ENCODE measurements at regions not wholly inside any gene's neighbourhood (a gene's known extent, or its start where the extent isn't known, plus 50 kb on each side); places are given as distances from the start of the nearest gene placed in this dataset.

DNA sequence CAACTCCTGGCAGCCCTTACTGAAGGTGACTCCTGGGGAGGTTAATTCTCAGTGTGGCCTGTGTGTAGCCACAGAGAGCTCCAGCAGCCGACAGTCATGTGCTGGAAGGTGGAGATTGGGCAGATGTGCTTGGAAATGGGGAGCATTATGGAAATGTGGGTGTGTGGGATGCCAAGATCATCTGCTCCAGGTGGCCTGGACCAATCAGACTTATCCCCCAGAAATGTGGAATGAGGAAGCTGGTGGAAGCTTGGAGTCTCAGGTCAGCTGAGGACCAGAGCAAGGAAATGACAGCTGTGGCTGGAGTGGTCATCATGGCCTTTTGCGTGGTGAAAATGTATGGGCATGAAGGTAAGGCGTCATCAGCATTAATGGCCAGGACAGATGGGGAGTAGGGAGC, 234.0 kb downstream of the MIAT start:
- DNase-seq (ENCODE audit: low read depth, low spot score) (no peak), FAIRE-seq (no peak)
- no peaks in the 10 kb centered on the region for H3K36me3 ChIP-seq (ENCODE audit: control insufficient read depth in 2 of 2, extremely low read depth in 1 of 2, insufficient read depth in 2 of 2, low read length in 2 of 2)
- H3K4me3 ChIP-seq (ENCODE audit: control insufficient read depth in 2 of 3, extremely low read depth in 1 of 3, insufficient read depth in 2 of 3, low read depth in 1 of 3, low read length in 3 of 3), result no peak overlapping the region
- H4K20me1 ChIP-seq (ENCODE audit: control insufficient read depth, extremely low read depth, insufficient read depth, low read length), result no peaks in the 10 kb centered on the region
- no peak overlapping the region for H3K4me2 ChIP-seq (ENCODE audit: control insufficient read depth, extremely low read depth, insufficient read depth, low read depth, low read length)
- H3K4me1 ChIP-seq (ENCODE audit: control insufficient read depth, extremely low read depth, insufficient read depth, low read length), result peaks cover 9% of the 10 kb centered on the region
- dilution Hi-C loops (cut with MboI; ENCODE audit: extremely low pct_ligation_motif_present, low sequenced_read_pairs), result no loop called here
- H2AFZ ChIP-seq (ENCODE audit: control insufficient read depth, low read length), result no peak overlapping the region
- no peaks in the 10 kb centered on the region for H3K27me3 ChIP-seq (ENCODE audit: control insufficient read depth, extremely low read depth, insufficient read depth, low read length)
- H3K27ac ChIP-seq (ENCODE audit: control insufficient read depth, insufficient read depth, low read length), result no peak overlapping the region
- H3K9me3 ChIP-seq (ENCODE audit: control insufficient read depth, low read depth, low read length), result no peaks in the 10 kb centered on the region
- no peak overlapping the region for H3K9ac ChIP-seq (ENCODE audit: control insufficient read depth, extremely low read depth, insufficient read depth, low read length)
- H3K9me1 ChIP-seq (ENCODE audit: control insufficient read depth, extremely low read depth, insufficient read depth, low read length), result no peaks in the 10 kb centered on the region
- TF ChIP-seq EZH2 (IDR thresholded peaks at IDR 0.05; ENCODE audit: low read length), result no peak
- TF ChIP-seq CTCF (optimal IDR thresholded peaks at IDR 0.05 in 1 of 3, IDR thresholded peaks at IDR 0.05 in 1 of 3, conservative IDR thresholded peaks at IDR 0.05 in 1 of 3; ENCODE audit: extremely low read depth in 1 of 3, insufficient read depth in 2 of 3, low read length in 3 of 3), result no peak
- no peaks in the 10 kb centered on the region for H3K79me2 ChIP-seq (ENCODE audit: control insufficient read depth, insufficient read depth, low read length)

DNA sequence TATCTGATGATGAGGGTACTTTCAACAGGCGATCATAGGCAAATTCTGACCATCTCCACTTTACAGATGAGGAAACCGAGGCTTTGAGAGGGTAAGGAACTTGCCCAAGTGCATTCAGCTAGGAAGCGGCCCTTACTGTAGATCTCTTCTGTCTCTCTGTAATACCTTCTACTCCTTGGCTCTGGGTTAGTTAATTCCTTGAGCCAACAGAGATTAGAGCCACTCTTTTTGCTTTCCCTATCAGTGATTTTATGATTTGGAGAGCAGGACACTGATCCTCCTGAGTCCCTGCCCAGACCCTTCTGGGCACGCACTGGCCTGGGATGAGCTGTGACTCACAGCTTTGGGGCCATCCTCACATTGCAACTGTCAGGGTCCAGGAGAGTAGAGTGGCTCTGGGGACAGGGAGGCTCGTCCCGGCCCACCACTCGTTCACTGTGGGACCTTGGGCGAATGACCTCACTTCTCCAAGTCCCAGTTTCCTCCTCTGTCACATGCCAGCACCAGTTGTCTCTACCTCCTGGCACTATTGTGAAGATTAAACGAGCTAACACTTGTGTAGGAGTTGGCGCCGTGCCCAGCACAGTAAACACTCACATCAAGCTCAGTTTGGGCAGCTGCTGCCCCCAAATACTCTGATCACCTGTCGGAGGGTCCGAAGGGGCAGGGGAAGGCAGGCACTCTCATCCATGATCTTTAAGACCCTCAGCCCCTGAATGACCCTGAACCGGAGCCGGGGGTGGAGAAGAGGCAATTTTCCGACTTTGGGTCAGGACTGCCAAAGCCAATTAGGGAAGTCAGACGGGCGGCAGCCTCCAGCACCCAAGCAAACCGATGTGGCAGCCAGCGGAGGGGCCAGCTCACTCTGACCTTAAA, 235.0 kb downstream of the MIAT start:
- DNase-seq (ENCODE audit: low read depth, low spot score) (no peak), FAIRE-seq (no peak)
- Histone ChIP-seq H3K36me3 (ENCODE audit: control insufficient read depth in 2 of 2, extremely low read depth in 1 of 2, insufficient read depth in 2 of 2, low read length in 2 of 2) (no peaks in the 10 kb centered on the region), H4K20me1 (ENCODE audit: control insufficient read depth, extremely low read depth, insufficient read depth, low read length) (no peaks in the 10 kb centered on the region), H3K4me2 (ENCODE audit: control insufficient read depth, extremely low read depth, insufficient read depth, low read depth, low read length) (no peak overlapping the region), H3K9me3 (ENCODE audit: control insufficient read depth, low read depth, low read length) (no peaks in the 10 kb centered on the region), H3K4me1 (ENCODE audit: control insufficient read depth, extremely low read depth, insufficient read depth, low read length) (peaks cover 9% of the 10 kb centered on the region), H3K27me3 (ENCODE audit: control insufficient read depth, extremely low read depth, insufficient read depth, low read length) (no peaks in the 10 kb centered on the region), H3K9ac (ENCODE audit: control insufficient read depth, extremely low read depth, insufficient read depth, low read length) (no peak overlapping the region), H3K4me3 (ENCODE audit: control insufficient read depth in 2 of 3, extremely low read depth in 1 of 3, insufficient read depth in 2 of 3, low read depth in 1 of 3, low read length in 3 of 3) (no peak overlapping the region), H2AFZ (ENCODE audit: control insufficient read depth, low read length) (no peak overlapping the region), H3K79me2 (ENCODE audit: control insufficient read depth, insufficient read depth, low read length) (no peaks in the 10 kb centered on the region), H3K27ac (ENCODE audit: control insufficient read depth, insufficient read depth, low read length) (no peak overlapping the region), H3K9me1 (ENCODE audit: control insufficient read depth, extremely low read depth, insufficient read depth, low read length) (no peaks in the 10 kb centered on the region)
- TF ChIP-seq EZH2 (IDR thresholded peaks at IDR 0.05; ENCODE audit: low read length) (no peak), CTCF (optimal IDR thresholded peaks at IDR 0.05 in 1 of 3, IDR thresholded peaks at IDR 0.05 in 1 of 3, conservative IDR thresholded peaks at IDR 0.05 in 1 of 3; ENCODE audit: extremely low read depth in 1 of 3, insufficient read depth in 2 of 3, low read length in 3 of 3) (no peak)
- dilution Hi-C loops (cut with MboI; ENCODE audit: extremely low pct_ligation_motif_present, low sequenced_read_pairs), result no loop called here

All from keratinocyte (primary cell).